Stimulated activated CD4-positive, alpha-beta T cell treated with anti-CD3 and anti-CD28 coated beads, Interleukin-15, amount 100 ng/mL, for 24 hours (primary cell): ENCODE measurements at regions not wholly inside any gene's neighbourhood (a gene's known extent, or its start where the extent isn't known, plus 50 kb on each side); places are given as distances from the start of the nearest gene placed in this dataset.
"Not testable (repeated sequence)": the region's sequence is repeated elsewhere in the genome, so short reads cannot be mapped to it uniquely, and the experiment has no call there.

Experiments used
- DNase-seq: peaks from one replicate; pipeline ENCODE4 v3.0.0-alpha.2; 2020

DNA sequence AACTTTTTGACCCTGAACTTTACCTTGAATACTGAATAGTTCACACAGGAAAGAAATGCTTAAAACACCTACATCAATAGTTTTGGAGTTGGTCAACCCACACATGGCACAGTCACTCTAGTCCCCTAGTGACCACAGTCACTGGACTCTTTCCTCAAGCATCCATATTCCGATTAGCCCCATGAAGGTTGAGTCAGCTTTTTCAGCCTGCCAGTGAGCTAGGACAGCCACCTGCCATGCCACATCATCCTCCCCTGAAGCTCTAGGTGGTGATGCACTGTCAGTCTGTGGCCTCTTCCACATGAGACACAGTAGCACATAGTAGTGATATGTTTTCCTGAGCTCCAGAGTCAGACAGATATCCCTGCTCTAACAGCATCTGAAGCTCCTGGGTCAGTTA is 537.2 kb downstream of the XPNPEP1 start:
- no peak for DNase-seq

GRCh38 chr10:109379186-109379585 is 544.1 kb downstream of the XPNPEP1 start:
- no peak for DNase-seq

DNA sequence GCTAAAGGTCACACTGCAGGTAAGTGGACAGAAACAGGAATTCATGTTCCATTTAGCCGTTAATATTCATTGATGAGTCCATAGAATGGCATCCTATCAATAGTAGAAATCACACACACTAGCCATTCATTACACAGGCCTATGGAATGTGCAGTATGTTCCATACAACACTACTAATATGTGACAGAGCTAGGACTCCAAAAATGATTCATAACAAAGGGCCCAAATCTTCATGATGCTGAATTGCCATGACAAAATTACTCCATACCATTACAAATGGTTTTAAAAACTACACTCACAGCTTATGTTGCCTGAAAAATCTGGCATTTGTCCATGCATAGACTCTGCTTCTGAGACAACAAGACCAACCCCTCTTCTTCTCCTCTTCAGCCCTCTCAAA is 549.1 kb downstream of the XPNPEP1 start:
- DNase-seq = no peak

DNA sequence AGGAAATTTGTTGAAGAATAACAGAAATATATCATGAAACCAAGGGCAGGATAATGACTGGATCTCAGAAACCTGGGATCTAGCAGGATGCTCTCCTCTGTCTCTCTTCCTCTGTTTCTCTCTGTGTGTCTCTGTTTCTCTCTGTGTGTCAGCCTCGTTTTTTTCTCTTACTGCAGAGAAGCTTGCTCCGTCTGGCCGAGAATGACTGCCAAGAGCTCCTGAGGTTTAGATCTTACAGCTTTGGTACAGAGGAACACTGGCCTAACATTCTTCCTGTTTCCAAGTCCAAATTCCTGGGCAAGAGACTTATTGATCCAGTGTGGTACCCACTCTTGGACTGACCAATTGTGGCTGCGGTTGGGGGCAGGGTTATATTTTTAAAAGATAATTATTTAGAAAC is 564.0 kb downstream of the XPNPEP1 start:
- DNase-seq = no peak

DNA sequence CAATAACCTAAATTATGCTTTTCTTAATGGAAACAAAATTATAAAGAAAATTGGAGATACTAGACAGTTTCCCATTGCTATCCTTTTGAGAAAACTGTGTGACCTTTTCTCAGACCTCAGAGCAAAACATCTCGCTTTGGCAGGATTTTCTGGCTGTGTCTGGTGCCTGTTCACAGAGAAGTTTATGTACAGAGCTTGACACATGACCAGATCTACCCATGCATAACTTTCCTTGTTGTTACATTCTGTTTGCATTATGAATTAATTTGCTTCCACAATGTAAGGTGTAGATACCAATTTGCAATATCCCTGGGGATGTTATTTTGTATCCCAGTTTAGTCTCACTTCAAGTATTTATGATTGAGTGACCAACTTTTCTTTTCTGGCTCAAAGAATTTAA is 565.0 kb downstream of the XPNPEP1 start:
- no peak for DNase-seq

GRCh38 chr10:109348324-109348723 is 575.0 kb downstream of the XPNPEP1 start:
- DNase-seq = no peak

GRCh38 chr10:109343293-109343692 is 580.0 kb downstream of the XPNPEP1 start:
- DNase-seq = no peak

DNA sequence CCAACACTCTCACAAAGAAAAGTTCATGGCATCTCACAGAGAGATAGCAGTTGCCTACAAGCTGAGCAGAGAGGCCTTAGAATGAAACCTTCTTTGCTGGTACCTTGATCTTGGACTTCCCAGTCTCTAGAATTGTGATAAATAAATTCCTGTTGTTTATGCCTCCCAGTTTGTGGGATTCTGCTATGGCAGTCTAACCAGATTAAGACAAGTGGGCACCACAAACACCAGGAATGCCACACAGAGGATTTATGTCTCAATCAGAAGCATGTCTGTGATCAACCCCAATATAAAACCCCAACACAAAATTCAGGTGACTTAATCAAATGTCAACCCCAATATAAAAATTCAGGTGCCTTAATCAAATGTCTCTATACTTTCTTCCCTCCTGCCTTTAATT is 581.3 kb downstream of the XPNPEP1 start:
- no peak for DNase-seq

GRCh38 chr10:109328001-109328400 is 595.3 kb downstream of the XPNPEP1 start:
- no peak for DNase-seq

- DNase-seq = no peak
Observed at GRCh38 chr10:109327266-109327665, 596.0 kb downstream of the XPNPEP1 start.

GRCh38 chr10:109324721-109325120 is 598.6 kb downstream of the XPNPEP1 start:
- DNase-seq = no peak

DNA sequence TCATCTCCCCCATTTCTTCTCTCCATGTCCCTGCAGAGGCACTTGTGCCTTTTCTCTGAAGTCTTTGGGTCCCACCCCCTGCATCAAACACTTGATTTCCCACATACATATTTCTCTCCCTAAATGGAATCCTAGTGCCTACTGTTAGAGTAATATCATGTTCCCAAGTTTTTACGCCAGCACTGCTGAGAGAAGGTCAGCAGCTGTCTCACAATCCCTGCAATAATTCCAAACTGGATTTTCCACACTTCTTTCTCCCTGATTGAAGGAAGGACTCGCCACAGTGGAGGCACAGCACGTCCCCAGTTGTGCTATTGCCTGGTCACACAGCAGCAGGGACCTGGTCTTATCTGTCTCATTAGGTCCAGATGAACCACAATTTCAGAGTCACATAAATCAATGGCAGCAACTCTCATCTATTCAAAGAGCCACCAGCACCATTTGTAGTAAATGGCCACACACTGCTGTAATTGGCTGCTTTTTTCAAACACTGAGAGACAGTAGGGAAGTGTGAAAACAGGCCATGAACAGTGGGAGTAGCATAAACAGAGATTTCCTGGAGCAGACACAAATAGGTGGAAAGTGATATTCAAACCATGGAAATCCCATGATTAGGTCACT is 605.5 kb downstream of the XPNPEP1 start:
- no peak for DNase-seq

GRCh38 chr10:109314016-109314415 is 609.3 kb downstream of the XPNPEP1 start:
- not testable (repeated sequence) for DNase-seq

DNA sequence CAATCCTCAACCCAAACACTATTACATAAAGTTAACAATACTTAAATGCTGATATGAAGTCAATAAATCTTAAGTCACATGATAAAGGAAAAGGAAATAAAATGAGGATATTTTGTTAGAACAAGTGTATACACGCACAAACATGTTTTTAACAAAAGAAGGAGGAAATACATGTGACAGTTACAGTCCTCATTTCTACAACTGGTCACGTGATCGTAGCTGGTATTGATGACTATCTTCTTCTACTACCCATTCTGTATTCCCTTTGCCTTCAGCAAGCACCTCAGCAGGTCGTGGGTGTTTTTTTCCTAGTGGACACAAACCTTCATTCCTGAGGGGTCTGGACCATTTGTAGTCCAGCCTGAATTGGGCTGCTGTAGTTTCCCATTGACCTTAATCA is 610.8 kb downstream of the XPNPEP1 start:
- DNase-seq = not testable (repeated sequence)

- no peak for DNase-seq
Observed at GRCh38 chr10:109308971-109309370, 614.3 kb downstream of the XPNPEP1 start.

GRCh38 chr10:109307102-109307501 is 616.2 kb downstream of the XPNPEP1 start:
- not testable (repeated sequence) for DNase-seq

GRCh38 chr10:109306698-109307097 is 616.6 kb downstream of the XPNPEP1 start:
- DNase-seq = no peak

DNA sequence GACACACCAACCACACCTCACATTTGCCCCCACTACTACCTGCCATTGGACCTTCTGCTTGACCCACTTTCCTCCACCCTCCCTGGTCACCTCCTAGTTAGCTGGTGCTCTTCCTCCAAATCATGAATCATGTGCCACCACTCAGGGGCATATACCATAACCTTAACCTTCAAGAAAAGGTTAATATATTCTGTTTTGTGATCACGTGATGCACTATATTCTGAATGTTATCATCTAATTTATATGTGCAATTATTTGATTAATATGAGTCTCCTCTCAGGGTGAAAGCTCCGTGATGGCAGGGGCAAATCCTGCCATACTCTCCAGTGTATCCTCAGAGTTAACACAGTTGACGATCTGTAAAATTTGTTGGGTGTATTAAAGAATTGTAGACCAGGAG is 635.5 kb downstream of the XPNPEP1 start:
- DNase-seq = no peak

GRCh38 chr10:109282510-109282909 is 640.8 kb downstream of the XPNPEP1 start:
- no peak for DNase-seq

DNA sequence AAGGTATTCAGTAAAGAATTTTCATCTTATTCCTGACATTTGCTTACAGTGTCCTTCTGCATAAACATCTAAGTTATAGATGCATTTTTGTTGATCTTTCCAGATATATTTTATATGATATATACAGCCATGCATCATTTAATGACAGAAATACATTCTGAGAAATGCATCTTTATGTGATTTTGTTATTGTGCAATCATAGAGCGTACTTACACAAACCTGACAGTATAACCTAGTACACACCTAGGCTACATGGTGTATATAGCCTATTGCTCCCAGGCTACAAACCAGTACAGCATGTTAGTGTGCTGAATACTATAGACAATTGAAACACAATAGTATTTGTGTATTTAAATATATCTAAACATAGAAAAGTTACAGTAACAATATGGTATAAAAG is 642.0 kb downstream of the XPNPEP1 start:
- no peak for DNase-seq

DNA sequence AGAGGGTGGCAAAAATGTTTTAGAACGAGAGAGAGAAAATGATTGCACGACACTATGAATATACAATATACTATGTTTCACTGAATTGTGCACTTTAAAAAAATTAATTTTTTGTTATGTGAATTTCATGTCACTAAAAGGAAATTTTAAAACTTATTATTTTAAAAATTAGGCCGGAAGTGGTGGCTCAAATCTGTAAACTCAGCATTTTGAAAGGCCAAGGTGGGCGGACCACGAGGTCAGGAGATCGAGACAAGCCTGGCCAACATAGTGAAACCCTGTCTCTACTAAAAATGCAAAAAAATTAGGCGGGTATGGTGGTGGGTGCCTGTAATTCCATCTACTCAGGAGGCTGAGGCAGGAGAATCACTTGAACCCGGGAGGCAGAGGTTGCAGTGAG is 642.5 kb downstream of the XPNPEP1 start:
- DNase-seq = no peak

- no peak for DNase-seq
Observed at GRCh38 chr10:109277456-109277855, 645.9 kb downstream of the XPNPEP1 start.

DNA sequence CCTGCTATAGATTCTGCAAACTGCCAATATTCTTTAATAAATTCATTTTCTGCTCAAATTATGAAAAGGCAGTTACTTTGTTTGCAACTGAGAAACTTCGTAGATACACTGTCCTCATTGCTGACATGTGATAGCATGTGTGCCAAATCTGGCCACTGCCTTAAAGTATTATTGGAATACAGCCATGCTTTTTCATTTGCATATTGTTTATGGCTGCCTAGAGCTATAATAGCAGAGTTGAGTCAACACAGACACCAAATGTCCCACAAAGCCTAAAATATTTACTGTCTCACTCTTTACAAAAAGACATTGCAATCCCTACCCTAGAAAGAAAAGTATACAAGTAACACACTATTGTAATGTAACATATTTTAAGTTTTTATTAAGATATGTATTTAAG is 647.4 kb downstream of the XPNPEP1 start:
- DNase-seq = no peak

DNA sequence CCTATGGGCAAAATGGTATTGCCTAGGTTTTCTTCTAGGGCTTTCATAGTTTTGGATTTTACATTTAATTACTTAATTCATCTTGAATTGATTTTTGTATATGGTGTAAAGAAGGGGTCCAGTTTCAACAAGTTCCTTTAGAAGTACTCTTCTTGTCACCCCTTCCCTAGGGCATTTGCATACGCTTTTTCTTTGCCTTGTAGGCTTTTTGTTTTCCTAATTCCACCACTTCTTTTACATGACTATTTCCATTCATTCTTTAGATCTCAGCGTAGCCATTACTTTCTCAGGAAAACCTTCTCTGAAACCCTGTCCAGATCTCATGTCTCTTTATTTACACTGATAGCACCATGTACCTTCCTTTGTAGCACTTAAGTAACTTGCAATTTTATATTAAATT is 648.6 kb downstream of the XPNPEP1 start:
- no peak for DNase-seq

- DNase-seq = no peak
Observed at GRCh38 chr10:109270173-109270572, 653.1 kb downstream of the XPNPEP1 start.

GRCh38 chr10:109264004-109264403 is 659.3 kb downstream of the XPNPEP1 start:
- no peak for DNase-seq
